DOHH2 (cell line): ENCODE measurements at regions not wholly inside any gene's neighbourhood (a gene's known extent, or its start where the extent isn't known, plus 50 kb on each side); places are given as distances from the start of the nearest gene placed in this dataset.

Source experiments
- H3F3A ChIP-seq: fragments of 200-600 bp; sonication (generic), shearing (Covaris generic); 2 replicates; pipeline ENCODE4 v1.6.0; 2016; ENCODE audit warnings: antibody characterized with exemption, mild to moderate bottlenecking; ENCODE audit not compliant: control insufficient read depth, insufficient read depth
- H3K27ac ChIP-seq: fragments of 200-600 bp; sonication (generic); 2 replicates; pipeline ENCODE4 v1.5.1; 2014; ENCODE audit warnings: low read depth, mild to moderate bottlenecking, low read length, moderate library complexity
- H3K27me3 ChIP-seq: fragments of 200-600 bp; sonication (generic); 2 replicates; pipeline ENCODE4 v1.6.1; 2014; ENCODE audit warnings: mild to moderate bottlenecking, low read length, mixed read lengths; ENCODE audit not compliant: control insufficient read depth
- H3K36me3 ChIP-seq: fragments of 200-600 bp; sonication (generic); 2 replicates; pipeline ENCODE4 v1.6.1; 2014; ENCODE audit warnings: mild to moderate bottlenecking, low read length, moderate library complexity, mixed read lengths; ENCODE audit not compliant: control insufficient read depth
- H3K4me1 ChIP-seq: fragments of 200-600 bp; sonication (generic); 2 replicates; pipeline ENCODE4 v1.6.1; 2014; ENCODE audit warnings: mild to moderate bottlenecking, low read length, mixed read lengths; ENCODE audit not compliant: control insufficient read depth
- H3K4me2 ChIP-seq: fragments of 200-600 bp; sonication (generic); 2 replicates; pipeline ENCODE4 v1.6.0; 2014; ENCODE audit warnings: mild to moderate bottlenecking, low read length, moderate library complexity
- H3K4me3 ChIP-seq: fragments of 200-600 bp; sonication (generic); 2 replicates; pipeline ENCODE4 v1.5.1; 2014; ENCODE audit warnings: mild to moderate bottlenecking, low read length, mixed read lengths
- H3K79me2 ChIP-seq: fragments of 200-600 bp; sonication (generic); 2 replicates; pipeline ENCODE4 v1.6.1; 2014; ENCODE audit warnings: mild to moderate bottlenecking, low read length, mixed read lengths; ENCODE audit not compliant: control insufficient read depth
- H3K9me2 ChIP-seq: fragments of 200-600 bp; sonication (generic); replicated peaks from 2 replicates; pipeline ENCODE4 v1.6.1; 2014; ENCODE audit warnings: mild to moderate bottlenecking, low read length, mixed read lengths; ENCODE audit not compliant: control insufficient read depth
- H3K9me3 ChIP-seq: fragments of 200-600 bp; sonication (generic); 2 replicates; pipeline ENCODE4 v1.6.1; 2014; ENCODE audit warnings: antibody characterized with exemption, low read length, mixed read lengths; ENCODE audit not compliant: control insufficient read depth, insufficient read depth
- H4K20me1 ChIP-seq: fragments of 200-600 bp; sonication (generic); 2 replicates; pipeline ENCODE4 v1.6.0; 2014; ENCODE audit warnings: low read depth, mild to moderate bottlenecking, antibody characterized with exemption, low read length, moderate library complexity; ENCODE audit not compliant: control insufficient read depth, insufficient read depth
- CTCF ChIP-seq: fragments of 200-600 bp; sonication (generic); IDR thresholded peaks from one replicate; pipeline ENCODE4 v1.5.1; 2014; ENCODE audit warnings: antibody characterized with exemption, mild to moderate bottlenecking, low read depth, low read length; ENCODE audit not compliant: poor library complexity, severe bottlenecking
- EZH2phosphoT487 ChIP-seq: fragments of 200-600 bp; sonication (generic); IDR thresholded peaks from 2 replicates; pipeline ENCODE4 v1.6.1; 2017; ENCODE audit warnings: borderline replicate concordance, mild to moderate bottlenecking, antibody characterized with exemption, low read length, moderate library complexity, mixed read lengths

GRCh38 chr2:150168595-150169236, 318.8 kb downstream of the RND3 start:
- H3K4me3 ChIP-seq = no peak overlapping the region
- no peaks in the 10 kb centered on the region for H3K4me1 ChIP-seq
- no peaks in the 10 kb centered on the region for H3K9me3 ChIP-seq
- no peaks in the 10 kb centered on the region for H3K27me3 ChIP-seq
- no peaks in the 10 kb centered on the region; the same call in 1 of the 2 replicates for H3K9me2 ChIP-seq
- TF ChIP-seq CTCF (no peak), EZH2phosphoT487 (no peak)
- no peaks in the 10 kb centered on the region for H3F3A ChIP-seq
- no peak overlapping the region for H3K4me2 ChIP-seq
- H4K20me1 ChIP-seq = no peaks in the 10 kb centered on the region
- H3K27ac ChIP-seq = no peak overlapping the region
- no peaks in the 10 kb centered on the region for H3K36me3 ChIP-seq
- no peaks in the 10 kb centered on the region for H3K79me2 ChIP-seq

- no peaks in the 10 kb centered on the region for H3K36me3 ChIP-seq
- H3K79me2 ChIP-seq = no peaks in the 10 kb centered on the region
- H3K9me2 ChIP-seq = no peaks in the 10 kb centered on the region; the same call in 1 of the 2 replicates
- no peaks in the 10 kb centered on the region for H3K27me3 ChIP-seq
- H3K4me1 ChIP-seq = no peaks in the 10 kb centered on the region
- no peak overlapping the region for H3K4me2 ChIP-seq
- H3F3A ChIP-seq = no peaks in the 10 kb centered on the region
- no peaks in the 10 kb centered on the region for H3K9me3 ChIP-seq
- H3K4me3 ChIP-seq = no peak overlapping the region
- no peak for TF ChIP-seq CTCF
- no peak for TF ChIP-seq EZH2phosphoT487
- H3K27ac ChIP-seq = no peak overlapping the region
- no peaks in the 10 kb centered on the region for H4K20me1 ChIP-seq
Measured at GRCh38 chr2:150167711-150168110, 319.8 kb downstream of the RND3 start.

GRCh38 chr2:150166313-150167051, 321.0 kb downstream of the RND3 start:
- Histone ChIP-seq H3F3A (no peaks in the 10 kb centered on the region), H3K27ac (no peak overlapping the region), H3K79me2 (no peaks in the 10 kb centered on the region), H3K4me1 (no peaks in the 10 kb centered on the region), H3K9me2 (no peaks in the 10 kb centered on the region; the same call in 1 of the 2 replicates), H3K9me3 (no peaks in the 10 kb centered on the region), H3K4me2 (no peak overlapping the region), H3K36me3 (no peaks in the 10 kb centered on the region), H3K4me3 (no peak overlapping the region), H4K20me1 (no peaks in the 10 kb centered on the region), H3K27me3 (no peaks in the 10 kb centered on the region)
- TF ChIP-seq EZH2phosphoT487 (no peak), CTCF (no peak)
